ENCODE measurements at regions not wholly inside any gene's neighbourhood (a gene's known extent, or its start where the extent isn't known, plus 50 kb on each side); places are given as distances from the start of the nearest gene placed in this dataset.

DNA sequence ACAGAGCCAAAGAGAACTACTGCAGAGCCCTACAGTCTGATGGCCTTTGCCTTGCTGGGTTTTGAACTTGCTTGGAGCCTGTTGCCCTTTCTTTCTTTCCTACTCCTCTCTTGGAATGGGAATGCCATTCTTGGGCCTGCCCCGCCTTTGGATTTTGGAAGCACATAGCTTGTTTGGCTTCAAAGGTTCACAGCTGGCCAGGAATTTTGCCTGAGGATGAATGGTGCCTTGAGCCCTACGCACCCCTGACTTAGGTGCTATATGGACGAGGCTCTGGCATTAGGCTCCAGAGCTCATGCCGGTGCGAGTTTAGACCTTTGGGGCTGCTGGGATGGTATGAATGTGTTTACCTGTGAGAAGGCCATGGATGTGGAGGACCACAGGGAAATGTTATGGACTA lies 663.3 kb upstream of the HS6ST1 start:
- TF ChIP-seq ZC3H13 (CRISPR knock-in tag; IDR thresholded peaks at IDR 0.05), result no peak
- no peak for TF ChIP-seq SMARCC2 (IDR thresholded peaks at IDR 0.05)
- no peak for TF ChIP-seq MAZ (IDR thresholded peaks at IDR 0.05; ENCODE audit: borderline replicate concordance, low read depth, low read length)
- TF ChIP-seq MAZ (CRISPR knock-in tag; IDR thresholded peaks at IDR 0.05; ENCODE audit: low read depth), result no peak
- no peak for TF ChIP-seq SALL1 (CRISPR knock-in tag; IDR thresholded peaks at IDR 0.05)
- TF ChIP-seq ZSCAN12 (CRISPR knock-in tag; IDR thresholded peaks at IDR 0.05), result no peak
- TF ChIP-seq ZSCAN25 (CRISPR knock-in tag; IDR thresholded peaks at IDR 0.05), result no peak
- TF ChIP-seq, protein P1, sequence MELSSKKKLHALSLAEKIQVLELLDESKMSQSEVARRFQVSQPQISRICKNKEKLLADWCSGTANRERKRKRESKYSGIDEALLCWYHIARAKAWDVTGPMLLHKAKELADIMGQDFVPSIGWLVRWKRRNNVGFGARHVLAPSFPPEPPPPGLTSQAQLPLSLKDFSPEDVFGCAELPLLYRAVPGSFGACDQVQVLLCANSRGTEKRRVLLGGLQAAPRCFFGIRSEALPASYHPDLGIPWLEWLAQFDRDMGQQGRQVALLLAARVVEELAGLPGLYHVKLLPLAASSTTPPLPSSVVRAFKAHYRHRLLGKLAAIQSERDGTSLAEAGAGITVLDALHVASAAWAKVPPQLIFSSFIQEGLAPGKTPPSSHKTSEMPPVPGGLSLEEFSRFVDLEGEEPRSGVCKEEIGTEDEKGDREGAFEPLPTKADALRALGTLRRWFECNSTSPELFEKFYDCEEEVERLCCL (CRISPR knock-in tag; IDR thresholded peaks at IDR 0.05; ENCODE audit: borderline replicate concordance), result no peak
- TF ChIP-seq, protein P2, sequence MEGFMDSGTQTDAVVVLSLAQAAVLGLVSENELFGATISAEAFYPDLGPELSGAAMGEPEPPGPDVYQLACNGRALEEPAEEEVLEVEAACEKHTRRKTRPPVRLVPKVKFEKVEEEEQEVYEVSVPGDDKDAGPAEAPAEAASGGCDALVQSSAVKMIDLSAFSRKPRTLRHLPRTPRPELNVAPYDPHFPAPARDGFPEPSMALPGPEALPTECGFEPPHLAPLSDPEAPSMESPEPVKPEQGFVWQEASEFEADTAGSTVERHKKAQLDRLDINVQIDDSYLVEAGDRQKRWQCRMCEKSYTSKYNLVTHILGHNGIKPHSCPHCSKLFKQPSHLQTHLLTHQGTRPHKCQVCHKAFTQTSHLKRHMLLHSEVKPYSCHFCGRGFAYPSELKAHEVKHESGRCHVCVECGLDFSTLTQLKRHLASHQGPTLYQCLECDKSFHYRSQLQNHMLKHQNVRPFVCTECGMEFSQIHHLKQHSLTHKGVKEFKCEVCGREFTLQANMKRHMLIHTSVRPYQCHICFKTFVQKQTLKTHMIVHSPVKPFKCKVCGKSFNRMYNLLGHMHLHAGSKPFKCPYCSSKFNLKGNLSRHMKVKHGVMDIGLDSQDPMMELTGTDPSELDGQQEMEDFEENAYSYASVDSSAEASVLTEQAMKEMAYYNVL (CRISPR knock-in tag; IDR thresholded peaks at IDR 0.05; ENCODE audit: borderline replicate concordance), result no peak
- TF ChIP-seq, protein P3, sequence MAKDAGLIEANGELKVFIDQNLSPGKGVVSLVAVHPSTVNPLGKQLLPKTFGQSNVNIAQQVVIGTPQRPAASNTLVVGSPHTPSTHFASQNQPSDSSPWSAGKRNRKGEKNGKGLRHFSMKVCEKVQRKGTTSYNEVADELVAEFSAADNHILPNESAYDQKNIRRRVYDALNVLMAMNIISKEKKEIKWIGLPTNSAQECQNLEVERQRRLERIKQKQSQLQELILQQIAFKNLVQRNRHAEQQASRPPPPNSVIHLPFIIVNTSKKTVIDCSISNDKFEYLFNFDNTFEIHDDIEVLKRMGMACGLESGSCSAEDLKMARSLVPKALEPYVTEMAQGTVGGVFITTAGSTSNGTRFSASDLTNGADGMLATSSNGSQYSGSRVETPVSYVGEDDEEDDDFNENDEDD (CRISPR knock-in tag; IDR thresholded peaks at IDR 0.05; ENCODE audit: borderline replicate concordance), result no peak
- TF ChIP-seq, protein P4, sequence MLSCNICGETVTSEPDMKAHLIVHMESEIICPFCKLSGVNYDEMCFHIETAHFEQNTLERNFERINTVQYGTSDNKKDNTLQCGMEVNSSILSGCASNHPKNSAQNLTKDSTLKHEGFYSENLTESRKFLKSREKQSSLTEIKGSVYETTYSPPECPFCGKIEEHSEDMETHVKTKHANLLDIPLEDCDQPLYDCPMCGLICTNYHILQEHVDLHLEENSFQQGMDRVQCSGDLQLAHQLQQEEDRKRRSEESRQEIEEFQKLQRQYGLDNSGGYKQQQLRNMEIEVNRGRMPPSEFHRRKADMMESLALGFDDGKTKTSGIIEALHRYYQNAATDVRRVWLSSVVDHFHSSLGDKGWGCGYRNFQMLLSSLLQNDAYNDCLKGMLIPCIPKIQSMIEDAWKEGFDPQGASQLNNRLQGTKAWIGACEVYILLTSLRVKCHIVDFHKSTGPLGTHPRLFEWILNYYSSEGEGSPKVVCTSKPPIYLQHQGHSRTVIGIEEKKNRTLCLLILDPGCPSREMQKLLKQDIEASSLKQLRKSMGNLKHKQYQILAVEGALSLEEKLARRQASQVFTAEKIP (CRISPR knock-in tag; IDR thresholded peaks at IDR 0.05; ENCODE audit: borderline replicate concordance), result no peak
- TF ChIP-seq CBX2 (IDR thresholded peaks at IDR 0.05; ENCODE audit: low read depth, low read length), result no peak
- TF ChIP-seq CBX2 (CRISPR knock-in tag; IDR thresholded peaks at IDR 0.05; ENCODE audit: low read depth), result no peak
- TF ChIP-seq MIXL1 (CRISPR knock-in tag; IDR thresholded peaks at IDR 0.05), result no peak
- no peak for TF ChIP-seq ZNF614 (CRISPR knock-in tag; IDR thresholded peaks at IDR 0.05; ENCODE audit: borderline replicate concordance)
- TF ChIP-seq AGO1 (IDR thresholded peaks at IDR 0.05; ENCODE audit: low read depth, low read length, poor library complexity, severe bottlenecking), result no peak
- no peak for TF ChIP-seq YEATS2 (CRISPR knock-in tag; IDR thresholded peaks at IDR 0.05; ENCODE audit: borderline replicate concordance)
- TF ChIP-seq HOXD1 (CRISPR knock-in tag; IDR thresholded peaks at IDR 0.05), result no peak
- TF ChIP-seq ZNF326 (CRISPR knock-in tag; IDR thresholded peaks at IDR 0.05; ENCODE audit: borderline replicate concordance), result no peak
- TF ChIP-seq, protein P5, sequence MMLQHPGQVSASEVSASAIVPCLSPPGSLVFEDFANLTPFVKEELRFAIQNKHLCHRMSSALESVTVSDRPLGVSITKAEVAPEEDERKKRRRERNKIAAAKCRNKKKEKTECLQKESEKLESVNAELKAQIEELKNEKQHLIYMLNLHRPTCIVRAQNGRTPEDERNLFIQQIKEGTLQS (CRISPR knock-in tag; IDR thresholded peaks at IDR 0.05), result no peak
- no peak for TF ChIP-seq PAX8 (CRISPR knock-in tag; IDR thresholded peaks at IDR 0.05; ENCODE audit: borderline replicate concordance)
- Histone ChIP-seq H4K20me1 (ENCODE audit: insufficient read depth, low read length) (no peaks in the 10 kb centered on the region), H2AFZ (ENCODE audit: low read length) (no peak overlapping the region), H3K79me2 (ENCODE audit: insufficient read depth, low read length) (no peaks in the 10 kb centered on the region), H3K4me2 (ENCODE audit: low read depth, low read length) (no peak overlapping the region), H3K36me3 (replicated peaks in 1 of 2; ENCODE audit: control insufficient read depth in 1 of 2, insufficient read depth in 2 of 2, low read length in 2 of 2) (no peaks in the 10 kb centered on the region), H3K9ac (ENCODE audit: insufficient read depth, low read depth, low read length) (no peak overlapping the region), H3K27me3 (ENCODE audit: control insufficient read depth in 1 of 2, insufficient read depth in 2 of 2, low read length in 2 of 2) (peaks cover 0 to 23% of the 10 kb centered on the region in 2 experiments; a peak in 1 of 5 replicates), H3K4me1 (ENCODE audit: insufficient read depth, low read length) (no peaks in the 10 kb centered on the region), H3K27ac (ENCODE audit: extremely low read length, insufficient read depth, low read length) (no peak overlapping the region), H3K9me3 (ENCODE audit: low read length) (no peaks in the 10 kb centered on the region), H3K4me3 (replicated peaks in 1 of 3; ENCODE audit: insufficient read depth in 1 of 3, low read depth in 2 of 3, low read length in 3 of 3) (no peak overlapping the region)
- DNase-seq (ENCODE audit: low spot score) (no peak), FAIRE-seq (no peak), ATAC-seq (no peak)
- CTCF ChIA-PET (ENCODE audit: low intra/inter-chr PET ratio, low total read pairs), result no interaction called here
- intact Hi-C loops (cut with micrococcal nuclease; ENCODE audit: unreplicated experiment) (no loop called here), in situ Hi-C loops (cut with HindIII; ENCODE audit: extremely low pct_ligation_motif_present, low pct_unique_long_range_greater_than_20kb) (no loop called here)
- no TSS peak for BruUV-seq (replicated peaks)
- POLR2A ChIA-PET, result no interaction called here
- 30% methylated on average over 5 of the region's 5 CpGs for WGBS (ENCODE audit: low lambda C conversion rate)
